GM10248 (cell line): ENCODE measurements at regions not wholly inside any gene's neighbourhood (a gene's known extent, or its start where the extent isn't known, plus 50 kb on each side); places are given as distances from the start of the nearest gene placed in this dataset.

Experiments
- CTCF ChIA-PET: fragments of 300-600 bp; sonication (Branson Sonifier 250); formaldehyde crosslinking; extraction: SDS; loops from one replicate; lab custom pipeline; 2021; ENCODE audit warnings: antibody characterized with exemption; lab: Yijun Ruan, JAX
- POLR2A ChIA-PET: fragments of 350-650 bp; sonication (Branson Sonifier 250); formaldehyde crosslinking; extraction: SDS; loops from one replicate; lab custom pipeline; 2020; ENCODE audit warnings: antibody characterized with exemption; lab: Yijun Ruan, JAX
- DNase-seq: peaks from one replicate; pipeline ENCODE4 v3.0.0; 2012; ENCODE audit errors: extremely low spot score
- CTCF ChIP-seq: IDR thresholded peaks from 2 replicates; pipeline ENCODE4 v1.5.1; 2012; ENCODE audit warnings: mild to moderate bottlenecking, low read depth; ENCODE audit errors: extremely low read depth, missing control alignments, control extremely low read depth

GRCh38 chr6:134117409-134117808 lies 65.0 kb upstream of the SLC2A12 start:
- POLR2A ChIA-PET = no interaction called here
- no peak for TF ChIP-seq CTCF
- CTCF ChIA-PET = interaction anchor here (0.9 to 1.6 kb wide), 8 partner anchors 10 to 765 kb away, joined by 3 to 4 read pairs (median 3); no protein-coding TSS in a partner anchor
- DNase-seq = no peak

GRCh38 chr6:134115715-134116074 lies 63.3 kb upstream of the SLC2A12 start:
- no peak for TF ChIP-seq CTCF
- CTCF ChIA-PET = interaction anchor here (8.1 kb wide), 1 partner anchor 7 kb away, joined by 78 read pairs; no protein-coding TSS in a partner anchor
- POLR2A ChIA-PET = no interaction called here
- no peak for DNase-seq

- TF ChIP-seq CTCF = no peak
- CTCF ChIA-PET = interaction anchor here (0.8 to 8.1 kb wide), 3 partner anchors 7 to 19 kb away, joined by 3 to 78 read pairs (median 15); no protein-coding TSS in a partner anchor
- POLR2A ChIA-PET = no interaction called here
- DNase-seq = no peak
Observed at GRCh38 chr6:134114918-134115714, 62.7 kb upstream of the SLC2A12 start.

GRCh38 chr6:134114489-134114888 lies 62.1 kb upstream of the SLC2A12 start:
- ChIA-PET POLR2A (no interaction called here), CTCF (interaction anchor here (0.8 to 8.1 kb wide), 4 partner anchors 8 to 190 kb away, joined by 3 to 78 read pairs (median 10); no protein-coding TSS in a partner anchor)
- no peak for DNase-seq
- TF ChIP-seq CTCF = no peak

- DNase-seq = no peak
- no peak for TF ChIP-seq CTCF
- POLR2A ChIA-PET = no interaction called here
- CTCF ChIA-PET = interaction anchor here (0.6 to 8.1 kb wide), 24 partner anchors 9 to 834 kb away, joined by 3 to 78 read pairs (median 6); no protein-coding TSS in a partner anchor
Observed at GRCh38 chr6:134111726-134112125, 59.3 kb upstream of the SLC2A12 start.

GRCh38 chr6:134111062-134111677 lies 58.7 kb upstream of the SLC2A12 start:
- peak; percentile 89 for TF ChIP-seq CTCF
- peak; percentile 74 for DNase-seq
- CTCF ChIA-PET = interaction anchor here (0.6 to 8.1 kb wide), 25 partner anchors 9 to 835 kb away, joined by 3 to 78 read pairs (median 6); no protein-coding TSS in a partner anchor
- POLR2A ChIA-PET = no interaction called here
